H1 (cell line): ENCODE measurements at regions not wholly inside any gene's neighbourhood (a gene's known extent, or its start where the extent isn't known, plus 50 kb on each side); places are given as distances from the start of the nearest gene placed in this dataset.

Experiments used
- BACH1 ChIP-seq: IDR thresholded peaks from 2 replicates; pipeline ENCODE4 v1.6.1; 2012; ENCODE audit warnings: low read length, improper control_type of control experiment
- GABPA ChIP-seq: IDR thresholded peaks from 2 replicates; pipeline ENCODE4 v1.6.1; 2011; ENCODE audit warnings: mild to moderate bottlenecking, low read length, moderate library complexity, borderline replicate concordance; ENCODE audit not compliant: insufficient read depth
- KDM4A ChIP-seq: IDR thresholded peaks from one replicate; pipeline ENCODE4 v1.7.1; 2012; ENCODE audit warnings: low read depth, mild to moderate bottlenecking, moderate library complexity, low read length, inconsistent platforms; ENCODE audit not compliant: severe bottlenecking
- POLR2A ChIP-seq, 2 experiments: IDR thresholded peaks; 1 replicate in 1 of 2; 2 replicates in 1 of 2; pipeline ENCODE4 v1.6.1; 2011; ENCODE audit warnings: low read depth in 2 of 2, low read length in 2 of 2, mild to moderate bottlenecking in 2 of 2; ENCODE audit errors: control extremely low read depth in 1 of 2
- POU5F1 ChIP-seq: IDR thresholded peaks from 2 replicates; pipeline ENCODE4 v1.6.1; 2011; ENCODE audit warnings: low read depth, mild to moderate bottlenecking, low read length, moderate library complexity
- SIRT6 ChIP-seq: IDR thresholded peaks from one replicate; pipeline ENCODE4 v1.7.1; 2012; ENCODE audit warnings: low read length, inconsistent platforms
- TF ChIP-seq, protein P1 (sequence below), 3 experiments: IDR thresholded peaks; 1 replicate in 2 of 3; 2 replicates in 1 of 3; pipeline versions ENCODE4 v1.5.1 to v1.6.1; 2011; ENCODE audit warnings: low read length in 3 of 3, mild to moderate bottlenecking in 3 of 3, inconsistent platforms in 2 of 3, low read depth in 1 of 3, moderate library complexity in 1 of 3; ENCODE audit not compliant: insufficient read depth in 1 of 3; ENCODE audit errors: control extremely low read depth in 1 of 3

- TF ChIP-seq POLR2A (IDR thresholded peaks at IDR 0.05; ENCODE audit: control extremely low read depth in 1 of 2, low read depth in 2 of 2, low read length in 2 of 2) (no peak), GABPA (no peak), BACH1 (no peak), SIRT6 (no peak), KDM4A (no peak), POU5F1 (no peak)
- TF ChIP-seq, protein P1, sequence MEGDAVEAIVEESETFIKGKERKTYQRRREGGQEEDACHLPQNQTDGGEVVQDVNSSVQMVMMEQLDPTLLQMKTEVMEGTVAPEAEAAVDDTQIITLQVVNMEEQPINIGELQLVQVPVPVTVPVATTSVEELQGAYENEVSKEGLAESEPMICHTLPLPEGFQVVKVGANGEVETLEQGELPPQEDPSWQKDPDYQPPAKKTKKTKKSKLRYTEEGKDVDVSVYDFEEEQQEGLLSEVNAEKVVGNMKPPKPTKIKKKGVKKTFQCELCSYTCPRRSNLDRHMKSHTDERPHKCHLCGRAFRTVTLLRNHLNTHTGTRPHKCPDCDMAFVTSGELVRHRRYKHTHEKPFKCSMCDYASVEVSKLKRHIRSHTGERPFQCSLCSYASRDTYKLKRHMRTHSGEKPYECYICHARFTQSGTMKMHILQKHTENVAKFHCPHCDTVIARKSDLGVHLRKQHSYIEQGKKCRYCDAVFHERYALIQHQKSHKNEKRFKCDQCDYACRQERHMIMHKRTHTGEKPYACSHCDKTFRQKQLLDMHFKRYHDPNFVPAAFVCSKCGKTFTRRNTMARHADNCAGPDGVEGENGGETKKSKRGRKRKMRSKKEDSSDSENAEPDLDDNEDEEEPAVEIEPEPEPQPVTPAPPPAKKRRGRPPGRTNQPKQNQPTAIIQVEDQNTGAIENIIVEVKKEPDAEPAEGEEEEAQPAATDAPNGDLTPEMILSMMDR (IDR thresholded peaks at IDR 0.05; ENCODE audit: control extremely low read depth in 1 of 3, insufficient read depth in 1 of 3, low read depth in 1 of 3, low read length in 3 of 3), result no peak
- TF ChIP-seq, all 59 proteins: peak for 0
Observed at GRCh38 chr4:178198691-178199090, 756.5 kb upstream of the AGA start (continued).
